GM19238 (cell line): ENCODE measurements at regions not wholly inside any gene's neighbourhood (a gene's known extent, or its start where the extent isn't known, plus 50 kb on each side); places are given as distances from the start of the nearest gene placed in this dataset.
"Not testable (repeated sequence)": the region's sequence is repeated elsewhere in the genome, so short reads cannot be mapped to it uniquely, and the experiment has no call there.

ENCODE experiments used
- DNase-seq: peaks from one replicate; pipeline ENCODE4 v3.0.0; 2011; ENCODE audit warnings: low spot score; ENCODE audit not compliant: insufficient read length

- DNase-seq, result no peak
These were observed 109.2 kb downstream of the OSTF1 start for GRCh38 chr9:75197561-75197960.

GRCh38 chr9:75198436-75198835 is 110.1 kb downstream of the OSTF1 start:
- no peak for DNase-seq

GRCh38 chr9:75200892-75201470 is 112.7 kb downstream of the OSTF1 start:
- no peak for DNase-seq

GRCh38 chr9:75201480-75202209 is 113.3 kb downstream of the OSTF1 start:
- no peak for DNase-seq

GRCh38 chr9:75207997-75208396 is 119.7 kb downstream of the OSTF1 start:
- DNase-seq, result not testable (repeated sequence)

GRCh38 chr9:75210215-75210614 is 121.9 kb downstream of the OSTF1 start:
- DNase-seq, result no peak

- no peak for DNase-seq
These were observed 125.5 kb downstream of the OSTF1 start for GRCh38 chr9:75213765-75214164.

GRCh38 chr9:75226403-75227139 is 138.3 kb downstream of the OSTF1 start:
- no peak for DNase-seq

- DNase-seq, result no peak
These were observed 140.6 kb downstream of the OSTF1 start for GRCh38 chr9:75228893-75229292.

- no peak for DNase-seq
These were observed 141.5 kb downstream of the OSTF1 start for GRCh38 chr9:75229605-75230332.

GRCh38 chr9:75230469-75230868 is 142.2 kb downstream of the OSTF1 start:
- no peak for DNase-seq

- DNase-seq, result no peak
These were observed 142.9 kb downstream of the OSTF1 start for GRCh38 chr9:75231167-75231566.

GRCh38 chr9:75233011-75233410 is 144.7 kb downstream of the OSTF1 start:
- DNase-seq, result no peak

GRCh38 chr9:75235632-75236031 is 147.3 kb downstream of the OSTF1 start:
- DNase-seq, result no peak

- DNase-seq, result peak; percentile 6
These were observed 150.1 kb downstream of the OSTF1 start for GRCh38 chr9:75238311-75238976.

- DNase-seq, result no peak
These were observed 150.9 kb downstream of the OSTF1 start for GRCh38 chr9:75239176-75239575.

GRCh38 chr9:75242426-75242825 is 154.1 kb downstream of the OSTF1 start:
- DNase-seq, result no peak

- DNase-seq, result no peak
These were observed 158.6 kb downstream of the OSTF1 start for GRCh38 chr9:75246949-75247348.

- DNase-seq, result peak; percentile 5
These were observed 177.2 kb downstream of the OSTF1 start for GRCh38 chr9:75265525-75265972.

- DNase-seq, result no peak
These were observed 180.9 kb downstream of the OSTF1 start for GRCh38 chr9:75269197-75269596.

GRCh38 chr9:75273055-75273454 is 184.7 kb downstream of the OSTF1 start:
- DNase-seq, result not testable (repeated sequence)
